CD14-positive monocyte (primary cell): ENCODE measurements at regions not wholly inside any gene's neighbourhood (a gene's known extent, or its start where the extent isn't known, plus 50 kb on each side); places are given as distances from the start of the nearest gene placed in this dataset.

ENCODE experiments used
- DNase-seq, 3 donors: peaks; one replicate each; pipeline ENCODE4 v3.0.0-alpha.2; 2011 to 2022
- H2AFZ ChIP-seq: 2 replicates; pipeline ENCODE4 v1.6.0; 2012; ENCODE audit warnings: mild to moderate bottlenecking, low read depth, low read length, inconsistent platforms; ENCODE audit not compliant: insufficient read depth, poor library complexity, severe bottlenecking
- H3K27ac ChIP-seq, 2 donors: 1 replicate in 1 of 2; 2 replicates in 1 of 2; pipeline ENCODE4 v1.5.1; 2012 to 2013; ENCODE audit warnings: low read length in 2 of 2, control low read depth in 1 of 2, inconsistent platforms in 1 of 2, low read depth in 1 of 2, mild to moderate bottlenecking in 1 of 2
- H3K27me3 ChIP-seq, 2 donors: one replicate each; pipeline versions ENCODE4 v1.6.0 to v1.6.1; 2011 to 2013; ENCODE audit warnings: low read length in 2 of 2; ENCODE audit not compliant: control insufficient read depth in 2 of 2, insufficient read depth in 2 of 2
- H3K36me3 ChIP-seq, 2 donors: replicated peaks in 1 of 2; 1 replicate in 1 of 2; 2 replicates in 1 of 2; pipeline versions ENCODE4 v1.5.1 to v1.6.1; 2012 to 2013; ENCODE audit warnings: low read length in 2 of 2, control low read depth in 1 of 2, inconsistent platforms in 1 of 2, mild to moderate bottlenecking in 1 of 2; ENCODE audit not compliant: insufficient read depth in 2 of 2, control insufficient read depth in 1 of 2
- H3K4me1 ChIP-seq, 2 donors: 1 replicate in 1 of 2; 2 replicates in 1 of 2; pipeline versions ENCODE4 v1.5.1 to v1.6.1; 2012 to 2013; ENCODE audit warnings: low read length in 2 of 2, control low read depth in 1 of 2, inconsistent platforms in 1 of 2, mild to moderate bottlenecking in 1 of 2, moderate library complexity in 1 of 2; ENCODE audit not compliant: insufficient read depth in 2 of 2, control insufficient read depth in 1 of 2
- H3K4me2 ChIP-seq: replicated peaks from 2 replicates; pipeline ENCODE3; 2012; ENCODE audit warnings: low read length, moderate library complexity, mild to moderate bottlenecking; ENCODE audit not compliant: poor library complexity, severe bottlenecking; ENCODE audit errors: extremely low read depth
- H3K4me3 ChIP-seq, 3 experiments: fragments of 200-600 bp in 1 of 3; sonication (generic) in 1 of 3; replicated peaks in 1 of 3; 1 replicate in 2 of 3; 2 replicates in 1 of 3; pipeline ENCODE4 v1.5.1; 2011 to 2013; ENCODE audit warnings: low read length in 3 of 3, mild to moderate bottlenecking in 3 of 3, control low read depth in 2 of 3, low read depth in 2 of 3, inconsistent platforms in 1 of 3, moderate library complexity in 1 of 3
- H3K79me2 ChIP-seq: 2 replicates; pipeline ENCODE4 v1.6.0; 2012; ENCODE audit warnings: mild to moderate bottlenecking, control low read depth, inconsistent platforms, low read length, moderate library complexity; ENCODE audit not compliant: insufficient read depth
- H3K9ac ChIP-seq: 2 replicates; pipeline ENCODE4 v1.6.0; 2017; ENCODE audit warnings: low read length, mild to moderate bottlenecking; ENCODE audit not compliant: insufficient read depth, poor library complexity, severe bottlenecking
- H3K9me3 ChIP-seq, 2 donors: replicated peaks in 1 of 2; 1 replicate in 1 of 2; 2 replicates in 1 of 2; pipeline versions ENCODE4 v1.5.1 to v1.6.1; 2012 to 2013; ENCODE audit warnings: low read length in 2 of 2, control low read depth in 1 of 2; ENCODE audit not compliant: control insufficient read depth in 1 of 2, insufficient read depth in 1 of 2
- H4K20me1 ChIP-seq: 2 replicates; pipeline ENCODE4 v1.6.0; 2012; ENCODE audit warnings: mild to moderate bottlenecking, low read length, control low read depth, moderate library complexity; ENCODE audit not compliant: insufficient read depth
- H3K27ac Mint-ChIP-seq, 7 donors: one replicate each; pipeline ENCODE4 v1.8.0; 2020; ENCODE audit warnings: mild to moderate bottlenecking in 7 of 7, mixed read lengths in 7 of 7, moderate library complexity in 6 of 7, inconsistent platforms in 2 of 7
- H3K27me3 Mint-ChIP-seq, 3 donors: one replicate each; pipeline ENCODE4 v1.8.0; 2021 to 2022; ENCODE audit warnings: low read depth in 3 of 3, mild to moderate bottlenecking in 3 of 3, mixed read lengths in 3 of 3, moderate library complexity in 3 of 3, inconsistent platforms in 1 of 3
- H3K36me3 Mint-ChIP-seq, 2 donors: one replicate each; pipeline ENCODE4 v1.8.0; 2020; ENCODE audit warnings: mixed read lengths in 2 of 2, inconsistent platforms in 1 of 2, mild to moderate bottlenecking in 1 of 2
- H3K4me1 Mint-ChIP-seq: one replicate; pipeline ENCODE4 v1.8.0; 2020; ENCODE audit warnings: mild to moderate bottlenecking, mixed read lengths
- H3K4me3 Mint-ChIP-seq, 2 donors: one replicate each; pipeline ENCODE4 v1.8.0; 2020; ENCODE audit warnings: mild to moderate bottlenecking in 2 of 2, mixed read lengths in 2 of 2, moderate library complexity in 1 of 2
- H3K9me3 Mint-ChIP-seq, 7 donors: one replicate each; pipeline ENCODE4 v1.8.0; 2020 to 2022; ENCODE audit warnings: mixed read lengths in 7 of 7, mild to moderate bottlenecking in 6 of 7, moderate library complexity in 6 of 7, inconsistent platforms in 2 of 7
- WGBS: methylation state at CpG from one replicate; pipeline ENCODE4 v1.1.5; 2013; ENCODE audit warnings: missing lambda C conversion rate; ENCODE audit not compliant: insufficient coverage; 5-methylcytosine and 5-hydroxymethylcytosine counted together
- intact Hi-C, 2 donors: fragments of 100-400 bp; cut with micrococcal nuclease; formaldehyde crosslinking; loops; one replicate each; pipeline versions ENCODE4 v1.15.0 to v1.15.1; 2023
- TF ChIP-seq, protein P1 (sequence below): fragments of 200-600 bp; IDR thresholded peaks from one replicate; pipeline ENCODE4 v1.8.0; 2022; ENCODE audit warnings: antibody characterized with exemption, mild to moderate bottlenecking

DNA sequence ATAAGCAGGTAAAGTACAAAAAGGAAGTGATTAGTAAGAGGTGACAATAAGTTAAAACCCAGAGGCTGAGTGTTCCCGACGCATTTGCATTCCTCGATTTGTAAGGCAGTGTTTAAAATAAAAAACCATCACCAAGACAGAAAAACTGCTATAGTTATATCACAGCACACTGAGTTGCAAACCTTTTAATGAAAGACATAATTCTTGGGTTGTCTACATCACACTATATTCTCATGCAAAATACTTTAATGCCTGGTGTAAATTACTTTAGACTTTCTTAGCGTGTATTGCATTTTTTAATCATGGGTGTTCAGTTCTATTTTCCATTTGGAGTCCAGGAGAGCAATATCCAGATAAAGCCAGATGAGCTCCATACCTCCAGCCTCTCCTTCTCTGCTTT lies 458.5 kb downstream of the MTX2 start:
- H3K36me3 ChIP-seq: no peaks in the 10 kb centered on the region
- Mint-ChIP-seq H3K27ac (no peak overlapping the region), H3K9me3 (peaks cover 0 to 3% (median 0%) of the 10 kb centered on the region in 7 donors), H3K4me3 (no peak overlapping the region), H3K27me3 (peaks cover 0 to 5% (median 3%) of the 10 kb centered on the region in 3 donors), H3K36me3 (no peaks in the 10 kb centered on the region), H3K4me1 (no peaks in the 10 kb centered on the region)
- no peak overlapping the region for H3K27ac ChIP-seq
- peaks cover 0 to 2% of the 10 kb centered on the region in 2 donors for H3K27me3 ChIP-seq
- TF ChIP-seq, protein P1, sequence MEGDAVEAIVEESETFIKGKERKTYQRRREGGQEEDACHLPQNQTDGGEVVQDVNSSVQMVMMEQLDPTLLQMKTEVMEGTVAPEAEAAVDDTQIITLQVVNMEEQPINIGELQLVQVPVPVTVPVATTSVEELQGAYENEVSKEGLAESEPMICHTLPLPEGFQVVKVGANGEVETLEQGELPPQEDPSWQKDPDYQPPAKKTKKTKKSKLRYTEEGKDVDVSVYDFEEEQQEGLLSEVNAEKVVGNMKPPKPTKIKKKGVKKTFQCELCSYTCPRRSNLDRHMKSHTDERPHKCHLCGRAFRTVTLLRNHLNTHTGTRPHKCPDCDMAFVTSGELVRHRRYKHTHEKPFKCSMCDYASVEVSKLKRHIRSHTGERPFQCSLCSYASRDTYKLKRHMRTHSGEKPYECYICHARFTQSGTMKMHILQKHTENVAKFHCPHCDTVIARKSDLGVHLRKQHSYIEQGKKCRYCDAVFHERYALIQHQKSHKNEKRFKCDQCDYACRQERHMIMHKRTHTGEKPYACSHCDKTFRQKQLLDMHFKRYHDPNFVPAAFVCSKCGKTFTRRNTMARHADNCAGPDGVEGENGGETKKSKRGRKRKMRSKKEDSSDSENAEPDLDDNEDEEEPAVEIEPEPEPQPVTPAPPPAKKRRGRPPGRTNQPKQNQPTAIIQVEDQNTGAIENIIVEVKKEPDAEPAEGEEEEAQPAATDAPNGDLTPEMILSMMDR: no peak
- no peaks in the 10 kb centered on the region for H3K4me1 ChIP-seq
- intact Hi-C loops: no loop called here
- no peaks in the 10 kb centered on the region for H3K9me3 ChIP-seq
- H2AFZ ChIP-seq: no peak overlapping the region
- no peaks in the 10 kb centered on the region for H4K20me1 ChIP-seq
- DNase-seq: no peak
- no peaks in the 10 kb centered on the region for H3K79me2 ChIP-seq
- no peak overlapping the region for H3K9ac ChIP-seq
- H3K4me2 ChIP-seq: no peak overlapping the region
- WGBS: no CpG with 5 or more reads among the region's 4 CpGs
- no peak overlapping the region for H3K4me3 ChIP-seq

DNA sequence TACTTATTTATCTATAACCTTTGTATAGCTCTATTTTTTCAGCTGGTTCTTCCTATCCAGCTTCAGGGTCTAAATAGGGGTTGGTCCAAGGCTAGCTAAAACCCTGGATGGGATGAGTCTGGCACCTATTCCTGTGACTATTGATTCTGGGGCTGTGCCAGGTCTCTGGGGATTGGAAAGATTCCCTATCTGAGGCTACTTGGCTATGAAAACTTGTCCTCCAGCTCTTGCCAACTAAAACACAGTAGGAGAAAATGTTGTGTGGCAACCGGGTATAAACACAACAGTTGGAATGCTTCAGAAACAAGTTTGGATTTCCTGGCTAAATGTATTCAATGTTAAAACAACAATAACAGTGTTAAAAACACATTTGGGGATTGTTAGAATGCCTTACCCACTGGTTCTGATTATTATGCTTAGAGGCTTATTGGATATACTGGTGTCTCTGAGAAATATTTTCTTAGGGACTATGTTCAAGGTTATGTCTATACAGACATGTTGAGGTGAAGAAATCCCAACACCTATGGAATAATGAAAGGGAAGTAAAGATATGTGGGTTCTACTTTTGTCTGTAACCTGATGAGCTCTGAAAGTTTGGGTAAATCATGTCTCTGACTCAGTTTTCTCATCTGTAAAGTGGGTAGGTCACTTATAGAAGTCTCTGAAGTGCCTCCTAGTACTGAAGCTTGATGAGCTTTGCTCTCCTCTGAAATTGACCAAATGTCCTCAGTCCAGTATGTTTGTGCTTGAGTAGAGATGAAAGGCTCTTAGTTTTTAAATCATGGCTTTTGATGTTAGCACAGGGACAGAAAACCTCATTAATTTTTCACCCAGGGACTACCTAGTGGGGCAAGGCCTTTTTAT lies 460.7 kb downstream of the MTX2 start:
- peaks cover 0 to 5% (median 3%) of the 10 kb centered on the region in 3 donors for H3K27me3 Mint-ChIP-seq
- intact Hi-C loops: no loop called here
- no peak overlapping the region for H3K27ac Mint-ChIP-seq
- TF ChIP-seq, protein P1: no peak
- Histone ChIP-seq H3K9me3 (no peaks in the 10 kb centered on the region), H3K4me3 (no peak overlapping the region), H3K79me2 (no peaks in the 10 kb centered on the region), H2AFZ (no peak overlapping the region), H4K20me1 (no peaks in the 10 kb centered on the region), H3K4me2 (no peak overlapping the region), H3K9ac (no peak overlapping the region), H3K36me3 (no peaks in the 10 kb centered on the region), H3K27me3 (peaks cover 0 to 2% of the 10 kb centered on the region in 2 donors), H3K4me1 (no peaks in the 10 kb centered on the region), H3K27ac (no peak overlapping the region)
- no peaks in the 10 kb centered on the region for H3K36me3 Mint-ChIP-seq
- H3K4me3 Mint-ChIP-seq: no peak overlapping the region
- DNase-seq: no peak
- no CpG with 5 or more reads among the region's 1 CpG for WGBS
- no peaks in the 10 kb centered on the region for H3K9me3 Mint-ChIP-seq
- no peaks in the 10 kb centered on the region for H3K4me1 Mint-ChIP-seq
